Mucosa of descending colon (tissue), 3 donors: ENCODE measurements at regions not wholly inside any gene's neighbourhood (a gene's known extent, or its start where the extent isn't known, plus 50 kb on each side); places are given as distances from the start of the nearest gene placed in this dataset.
"Not testable (repeated sequence)": the region's sequence is repeated elsewhere in the genome, so short reads cannot be mapped to it uniquely, and the experiment has no call there.

ENCODE experiments used
- ATAC-seq: fragments of 200-7000 bp; cut with Tn5 transposase; one replicate; pipeline ENCODE4 v1.9.1; 2020; ENCODE audit warnings: mild to moderate bottlenecking, moderate library complexity
- DNase-seq, 3 donors: peaks; one replicate each; pipeline ENCODE4 v3.0.0-alpha.2; 2020
- H3K36me3 ChIP-seq: fragments of 200-600 bp; one replicate; pipeline ENCODE4 v1.8.0; 2021; ENCODE audit warnings: low read depth, mild to moderate bottlenecking
- H3K4me1 ChIP-seq: fragments of 200-600 bp; one replicate; pipeline ENCODE4 v1.8.0; 2021; ENCODE audit warnings: low read depth, mild to moderate bottlenecking
- H3K4me3 ChIP-seq: fragments of 200-600 bp; one replicate; pipeline ENCODE4 v1.8.0; 2021; ENCODE audit warnings: mild to moderate bottlenecking
- H3K9me3 ChIP-seq: fragments of 200-600 bp; one replicate; pipeline ENCODE4 v1.8.0; 2021; ENCODE audit warnings: mild to moderate bottlenecking
- CTCF ChIP-seq: fragments of 200-600 bp; IDR thresholded peaks from one replicate; pipeline ENCODE4 v1.8.0; 2022; ENCODE audit warnings: antibody characterized with exemption, mild to moderate bottlenecking
- intact Hi-C, 2 donors: fragments of 100-400 bp; cut with DNase I in 1 of 2; cut with micrococcal nuclease in 1 of 2; formaldehyde crosslinking; loops; one replicate each; pipeline versions ENCODE4 v1.11.0 to v1.11.1; 2022; cut with DNase I, micrococcal nuclease
- donor health status: DM: no; HTN: no; CAD: no; lungs with moderate emphysema.
- donor health status: DM: no; HTN: no; CAD: no.
- donor health status: DM: no; HTN: yes; CAD: no.

- no peak overlapping the region for H3K4me3 ChIP-seq
- no peak for TF ChIP-seq CTCF
- no peaks in the 10 kb centered on the region for H3K36me3 ChIP-seq
- H3K4me1 ChIP-seq, result no peaks in the 10 kb centered on the region
- ATAC-seq (no peak), DNase-seq (no peak)
- intact Hi-C loops, result no loop called here
- H3K9me3 ChIP-seq, result no peaks in the 10 kb centered on the region
Measured at GRCh38 chrX:22800806-22801205, 199.0 kb upstream of the DDX53 start.

GRCh38 chrX:22803353-22803752 is 196.4 kb upstream of the DDX53 start:
- Histone ChIP-seq H3K36me3 (no peaks in the 10 kb centered on the region), H3K9me3 (no peaks in the 10 kb centered on the region), H3K4me1 (no peaks in the 10 kb centered on the region), H3K4me3 (no peak overlapping the region)
- ATAC-seq (no peak), DNase-seq (no peak)
- intact Hi-C loops, result no loop called here
- TF ChIP-seq CTCF, result no peak

GRCh38 chrX:22810876-22811275 is 188.9 kb upstream of the DDX53 start:
- H3K9me3 ChIP-seq, result no peaks in the 10 kb centered on the region
- H3K36me3 ChIP-seq, result no peaks in the 10 kb centered on the region
- intact Hi-C loops, result no loop called here
- TF ChIP-seq CTCF, result no peak
- no peak for DNase-seq
- H3K4me3 ChIP-seq, result no peak overlapping the region
- H3K4me1 ChIP-seq, result no peaks in the 10 kb centered on the region
- ATAC-seq, result no peak

- ATAC-seq (no peak), DNase-seq (no peak)
- H3K9me3 ChIP-seq, result no peaks in the 10 kb centered on the region
- no peak overlapping the region for H3K4me3 ChIP-seq
- no peaks in the 10 kb centered on the region for H3K36me3 ChIP-seq
- no peaks in the 10 kb centered on the region for H3K4me1 ChIP-seq
- TF ChIP-seq CTCF, result no peak
- intact Hi-C loops, result no loop called here
Measured at GRCh38 chrX:22818061-22818460, 181.7 kb upstream of the DDX53 start.

- Histone ChIP-seq H3K9me3 (no peaks in the 10 kb centered on the region), H3K4me3 (no peak overlapping the region), H3K36me3 (no peaks in the 10 kb centered on the region), H3K4me1 (no peaks in the 10 kb centered on the region)
- ATAC-seq (no peak), DNase-seq (no peak)
- intact Hi-C loops, result no loop called here
- TF ChIP-seq CTCF, result no peak
Measured at GRCh38 chrX:22855693-22856092, 144.1 kb upstream of the DDX53 start.

- no peak for TF ChIP-seq CTCF
- intact Hi-C loops, result no loop called here
- no peaks in the 10 kb centered on the region for H3K36me3 ChIP-seq
- DNase-seq, result no peak
- no peak overlapping the region for H3K4me3 ChIP-seq
- no peaks in the 10 kb centered on the region for H3K9me3 ChIP-seq
- ATAC-seq, result no peak
- H3K4me1 ChIP-seq, result no peaks in the 10 kb centered on the region
Measured at GRCh38 chrX:22859642-22860041, 140.1 kb upstream of the DDX53 start.

- intact Hi-C loops, ATAC-seq, H3K4me3 ChIP-seq, H3K9me3 ChIP-seq, H3K36me3 ChIP-seq, H3K4me1 ChIP-seq: not testable (repeated sequence)
- DNase-seq, result peak in 1 of 3 donors; percentile 1
Measured at GRCh38 chrX:22866801-22867200, 133.0 kb upstream of the DDX53 start.
